K562 (cell line): ENCODE measurements at regions not wholly inside any gene's neighbourhood (a gene's known extent, or its start where the extent isn't known, plus 50 kb on each side); places are given as distances from the start of the nearest gene placed in this dataset.

Experiments used
- ATAC-seq: fragments of 200-7000 bp; cut with Tn5 transposase; 3 replicates; pipeline ENCODE4 v1.9.1; 2020; ENCODE audit warnings: moderate library complexity
- BruUV-seq: library from RNA; stranded (reverse); fragments of 400-500 nt; replicated peaks from 2 replicates; lab custom pipeline; 2021; lab: Mats Ljungman, UMichigan
- CTCF ChIA-PET: fragments of 300-600 bp; formaldehyde crosslinking; extraction: SDS; loops from one replicate; lab custom pipeline; 2021; ENCODE audit warnings: low intra/inter-chr PET ratio; lab: Yijun Ruan, JAX
- POLR2A ChIA-PET: fragments of 300-600, 350-650 bp; sonication (Branson Sonifier 250); formaldehyde crosslinking; extraction: SDS; loops from one replicate; lab custom pipeline; 2021; ENCODE audit warnings: antibody characterized with exemption, inconsistent platforms; lab: Yijun Ruan, JAX
- DNase-seq, 4 experiments: peaks; one replicate each; pipeline versions ENCODE4 v3.0.0 to v3.0.0-alpha.2; 2011 to 2018; ENCODE audit warnings: low spot score in 3 of 4, mixed read lengths in 3 of 4; ENCODE audit errors: extremely low read depth in 1 of 4
- FAIRE-seq: peaks from 2 replicates; lab custom pipeline; 2011; peaks lifted over from hg19 to GRCh38; lab: Jason Lieb, UNC
- H2AFZ ChIP-seq: 2 replicates; pipeline ENCODE4 v1.6.0; 2011; ENCODE audit warnings: low read depth, low read length, control low read depth, inconsistent platforms
- H3K27ac ChIP-seq: fragments of 200-600 bp; 3 replicates; pipeline ENCODE4 v1.8.0; 2011; ENCODE audit warnings: low read depth, mild to moderate bottlenecking, control low read depth, inconsistent platforms, low read length, moderate library complexity, mixed read lengths; ENCODE audit errors: extremely low read depth
- H3K27me3 ChIP-seq, 2 experiments: fragments of 300-600 bp in 1 of 2; 2 replicates in 1 of 2; 3 replicates in 1 of 2; pipeline versions ENCODE4 v1.6.0 to v1.8.0; 2011; ENCODE audit warnings: inconsistent platforms in 2 of 2, low read length in 2 of 2, mild to moderate bottlenecking in 1 of 2, mixed read lengths in 1 of 2, moderate library complexity in 1 of 2; ENCODE audit not compliant: control insufficient read depth in 2 of 2, insufficient read depth in 2 of 2
- H3K36me3 ChIP-seq: fragments of 300-600 bp; 3 replicates; pipeline ENCODE4 v1.8.0; 2011; ENCODE audit warnings: mild to moderate bottlenecking, low read length, inconsistent platforms; ENCODE audit not compliant: control insufficient read depth, insufficient read depth
- H3K4me1 ChIP-seq, 2 experiments: fragments of 200-600 bp in 1 of 2; replicated peaks in 1 of 2; 2 replicates in 1 of 2; 3 replicates in 1 of 2; pipeline versions ENCODE4 v1.5.1 to v1.8.0; 2011; ENCODE audit warnings: inconsistent platforms in 2 of 2, low read length in 2 of 2, mild to moderate bottlenecking in 1 of 2, mixed read lengths in 1 of 2, moderate library complexity in 1 of 2; ENCODE audit not compliant: control insufficient read depth in 2 of 2, insufficient read depth in 2 of 2
- H3K4me2 ChIP-seq: 2 replicates; pipeline ENCODE4 v1.6.1; 2011; ENCODE audit warnings: low read length, control low read depth, inconsistent platforms, mixed read lengths; ENCODE audit not compliant: insufficient read depth
- H3K4me3 ChIP-seq: fragments of 200-600 bp; sonication (generic), shearing (Covaris generic); 2 replicates; pipeline ENCODE4 v1.5.1; 2016; ENCODE audit warnings: control low read depth, inconsistent platforms
- H3K79me2 ChIP-seq: fragments of 200-600 bp; 3 replicates; pipeline ENCODE4 v1.8.0; 2011; ENCODE audit warnings: low read length, inconsistent platforms; ENCODE audit not compliant: control insufficient read depth, insufficient read depth
- H3K9ac ChIP-seq, 2 experiments: 2 replicates each; pipeline versions ENCODE4 v1.6.0 to v1.6.1; 2011; ENCODE audit warnings: low read depth in 2 of 2, low read length in 2 of 2, control low read depth in 1 of 2, inconsistent platforms in 1 of 2, mild to moderate bottlenecking in 1 of 2, mixed read lengths in 1 of 2; ENCODE audit not compliant: insufficient read depth in 1 of 2
- H3K9me1 ChIP-seq: one replicate; pipeline ENCODE4 v1.6.0; 2011; ENCODE audit warnings: inconsistent platforms, mild to moderate bottlenecking, low read length, moderate library complexity; ENCODE audit not compliant: control insufficient read depth, insufficient read depth
- H3K9me3 ChIP-seq: replicated peaks from 2 replicates; pipeline ENCODE4 v1.5.1; 2011; ENCODE audit warnings: low read depth, low read length, inconsistent platforms; ENCODE audit not compliant: control insufficient read depth, insufficient read depth
- H4K20me1 ChIP-seq: replicated peaks from 2 replicates; pipeline ENCODE4 v1.6.1; 2011; ENCODE audit warnings: low read length, inconsistent platforms, mixed read lengths; ENCODE audit not compliant: control insufficient read depth, insufficient read depth
- ARID2 ChIP-seq: fragments of 450-650 bp; IDR thresholded peaks from 2 replicates; pipeline ENCODE4 v1.6.1; 2017; ENCODE audit warnings: antibody characterized with exemption, mild to moderate bottlenecking
- ATF7 ChIP-seq: fragments of 450-650 bp; IDR thresholded peaks from 2 replicates; pipeline ENCODE4 v1.7.1; 2014; ENCODE audit warnings: mild to moderate bottlenecking, moderate library complexity
- C11orf30 ChIP-seq: fragments of 450-650 bp; IDR thresholded peaks from 2 replicates; pipeline ENCODE4 v1.6.1; 2016; ENCODE audit warnings: low read depth, mild to moderate bottlenecking
- ILF3 ChIP-seq: fragments of 450-650 bp; IDR thresholded peaks from 2 replicates; pipeline ENCODE4 v1.6.1; 2018; ENCODE audit warnings: antibody characterized with exemption, mild to moderate bottlenecking, moderate library complexity, borderline replicate concordance
- KLF6 ChIP-seq: fragments of 250-450 bp; sonication (Bioruptor Pico); IDR thresholded peaks from 2 replicates; pipeline ENCODE4 v1.4.0; 2020; ENCODE audit warnings: mild to moderate bottlenecking, moderate library complexity, borderline replicate concordance
- NFYB ChIP-seq: IDR thresholded peaks from 2 replicates; pipeline ENCODE4 v1.6.1; 2011; ENCODE audit warnings: mild to moderate bottlenecking, moderate library complexity; ENCODE audit not compliant: insufficient read length; ENCODE audit errors: extremely low read depth
- ZSCAN32 ChIP-seq: fragments of 450-650 bp; formaldehyde crosslinking; IDR thresholded peaks from 2 replicates; pipeline ENCODE4 v1.4.0; 2020; ENCODE audit warnings: mild to moderate bottlenecking, moderate library complexity
- WGBS: fragments of 100-300 bp; shearing (Covaris generic); methylation state at CpG from one replicate; pipeline ENCODE4 v1.1.6; 2016; ENCODE audit warnings: low coverage, mixed read lengths; ENCODE audit not compliant: insufficient coverage; ENCODE audit errors: missing lambda C conversion rate; 5-methylcytosine and 5-hydroxymethylcytosine counted together
- in situ Hi-C: fragments of 300-500 bp; cut with MboI; formaldehyde crosslinking; loops from 4 replicates; pipeline ENCODE4 v1.15.0; 2018; ENCODE audit warnings: inconsistent platforms, mixed read lengths
- intact Hi-C: fragments of 100-400 bp; cut with micrococcal nuclease; formaldehyde crosslinking; loops from 2 replicates; pipeline ENCODE4 v1.14.2; 2022
- TF ChIP-seq, protein P1 (sequence below): fragments of 450-650 bp; IDR thresholded peaks from 2 replicates; pipeline ENCODE4 v1.6.1; 2016; ENCODE audit warnings: antibody characterized with exemption
- TF ChIP-seq, protein P2 (sequence below): fragments of 450-650 bp; IDR thresholded peaks from 2 replicates; pipeline ENCODE4 v1.6.1; 2016; ENCODE audit warnings: low read depth
- TF ChIP-seq, protein P3 (sequence below): fragments of 450-650 bp; conservative IDR thresholded peaks from 2 replicates; pipeline ENCODE4 v1.6.1; 2016; ENCODE audit warnings: missing genetic modification characterization, low read depth, mild to moderate bottlenecking, control low read depth, missing compliant biosample characterization

DNA sequence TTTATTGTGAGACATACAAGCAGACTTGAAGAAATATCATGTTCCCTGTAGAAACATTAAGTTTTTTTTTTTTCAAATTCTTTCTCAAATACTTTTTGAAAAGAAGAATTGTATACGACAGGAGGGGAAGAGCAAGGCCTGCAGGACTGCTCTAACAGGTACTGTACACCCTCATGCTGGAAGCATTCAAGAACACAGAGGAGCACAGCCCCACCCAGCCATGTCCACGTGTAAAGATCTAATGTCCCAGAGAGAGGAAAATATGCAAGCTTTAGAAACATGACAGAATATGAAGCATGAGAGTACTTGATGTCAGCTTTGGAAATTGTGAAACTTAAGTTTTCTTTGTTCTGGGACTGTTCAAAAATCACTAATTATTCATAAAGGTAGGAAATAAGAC lies 191.6 kb downstream of the TTC32 start:
- no peak overlapping the region for H3K4me3 ChIP-seq
- BruUV-seq = no TSS peak
- in situ Hi-C loops = no loop called here
- no peak overlapping the region for H3K9ac ChIP-seq
- no peaks in the 10 kb centered on the region for H3K36me3 ChIP-seq
- no peak for ATAC-seq
- ChIA-PET POLR2A (no interaction called here), CTCF (no interaction called here)
- no peaks in the 10 kb centered on the region for H3K9me1 ChIP-seq
- no peak overlapping the region for H3K27ac ChIP-seq
- WGBS = 0% methylated on average over 2 of the region's 2 CpGs
- DNase-seq = no peak
- no peak for FAIRE-seq
- H4K20me1 ChIP-seq = no peaks in the 10 kb centered on the region; the same call in 1 of the 2 replicates
- H2AFZ ChIP-seq = no peak overlapping the region
- intact Hi-C loops = no loop called here
- no peak overlapping the region for H3K4me2 ChIP-seq
- H3K27me3 ChIP-seq = peaks cover 0 to 15% of the 10 kb centered on the region in 2 experiments; a peak in 1 of 5 replicates
- H3K4me1 ChIP-seq = no peaks in the 10 kb centered on the region
- no peaks in the 10 kb centered on the region for H3K9me3 ChIP-seq
- no peaks in the 10 kb centered on the region for H3K79me2 ChIP-seq
- TF ChIP-seq, protein P1, sequence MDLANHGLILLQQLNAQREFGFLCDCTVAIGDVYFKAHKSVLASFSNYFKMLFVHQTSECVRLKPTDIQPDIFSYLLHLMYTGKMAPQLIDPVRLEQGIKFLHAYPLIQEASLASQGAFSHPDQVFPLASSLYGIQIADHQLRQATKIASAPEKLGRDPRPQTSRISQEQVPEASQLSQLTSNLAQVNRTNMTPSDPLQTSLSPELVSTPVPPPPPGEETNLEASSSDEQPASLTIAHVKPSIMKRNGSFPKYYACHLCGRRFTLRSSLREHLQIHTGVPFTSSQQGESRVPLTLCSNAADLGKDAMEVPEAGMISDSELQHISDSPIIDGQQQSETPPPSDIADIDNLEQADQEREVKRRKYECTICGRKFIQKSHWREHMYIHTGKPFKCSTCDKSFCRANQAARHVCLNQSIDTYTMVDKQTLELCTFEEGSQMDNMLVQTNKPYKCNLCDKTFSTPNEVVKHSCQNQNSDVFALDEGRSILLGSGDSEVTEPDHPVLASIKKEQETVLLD = no peak
- no peak for TF ChIP-seq ZSCAN32 (CRISPR knock-in tag)
- TF ChIP-seq, protein P2, sequence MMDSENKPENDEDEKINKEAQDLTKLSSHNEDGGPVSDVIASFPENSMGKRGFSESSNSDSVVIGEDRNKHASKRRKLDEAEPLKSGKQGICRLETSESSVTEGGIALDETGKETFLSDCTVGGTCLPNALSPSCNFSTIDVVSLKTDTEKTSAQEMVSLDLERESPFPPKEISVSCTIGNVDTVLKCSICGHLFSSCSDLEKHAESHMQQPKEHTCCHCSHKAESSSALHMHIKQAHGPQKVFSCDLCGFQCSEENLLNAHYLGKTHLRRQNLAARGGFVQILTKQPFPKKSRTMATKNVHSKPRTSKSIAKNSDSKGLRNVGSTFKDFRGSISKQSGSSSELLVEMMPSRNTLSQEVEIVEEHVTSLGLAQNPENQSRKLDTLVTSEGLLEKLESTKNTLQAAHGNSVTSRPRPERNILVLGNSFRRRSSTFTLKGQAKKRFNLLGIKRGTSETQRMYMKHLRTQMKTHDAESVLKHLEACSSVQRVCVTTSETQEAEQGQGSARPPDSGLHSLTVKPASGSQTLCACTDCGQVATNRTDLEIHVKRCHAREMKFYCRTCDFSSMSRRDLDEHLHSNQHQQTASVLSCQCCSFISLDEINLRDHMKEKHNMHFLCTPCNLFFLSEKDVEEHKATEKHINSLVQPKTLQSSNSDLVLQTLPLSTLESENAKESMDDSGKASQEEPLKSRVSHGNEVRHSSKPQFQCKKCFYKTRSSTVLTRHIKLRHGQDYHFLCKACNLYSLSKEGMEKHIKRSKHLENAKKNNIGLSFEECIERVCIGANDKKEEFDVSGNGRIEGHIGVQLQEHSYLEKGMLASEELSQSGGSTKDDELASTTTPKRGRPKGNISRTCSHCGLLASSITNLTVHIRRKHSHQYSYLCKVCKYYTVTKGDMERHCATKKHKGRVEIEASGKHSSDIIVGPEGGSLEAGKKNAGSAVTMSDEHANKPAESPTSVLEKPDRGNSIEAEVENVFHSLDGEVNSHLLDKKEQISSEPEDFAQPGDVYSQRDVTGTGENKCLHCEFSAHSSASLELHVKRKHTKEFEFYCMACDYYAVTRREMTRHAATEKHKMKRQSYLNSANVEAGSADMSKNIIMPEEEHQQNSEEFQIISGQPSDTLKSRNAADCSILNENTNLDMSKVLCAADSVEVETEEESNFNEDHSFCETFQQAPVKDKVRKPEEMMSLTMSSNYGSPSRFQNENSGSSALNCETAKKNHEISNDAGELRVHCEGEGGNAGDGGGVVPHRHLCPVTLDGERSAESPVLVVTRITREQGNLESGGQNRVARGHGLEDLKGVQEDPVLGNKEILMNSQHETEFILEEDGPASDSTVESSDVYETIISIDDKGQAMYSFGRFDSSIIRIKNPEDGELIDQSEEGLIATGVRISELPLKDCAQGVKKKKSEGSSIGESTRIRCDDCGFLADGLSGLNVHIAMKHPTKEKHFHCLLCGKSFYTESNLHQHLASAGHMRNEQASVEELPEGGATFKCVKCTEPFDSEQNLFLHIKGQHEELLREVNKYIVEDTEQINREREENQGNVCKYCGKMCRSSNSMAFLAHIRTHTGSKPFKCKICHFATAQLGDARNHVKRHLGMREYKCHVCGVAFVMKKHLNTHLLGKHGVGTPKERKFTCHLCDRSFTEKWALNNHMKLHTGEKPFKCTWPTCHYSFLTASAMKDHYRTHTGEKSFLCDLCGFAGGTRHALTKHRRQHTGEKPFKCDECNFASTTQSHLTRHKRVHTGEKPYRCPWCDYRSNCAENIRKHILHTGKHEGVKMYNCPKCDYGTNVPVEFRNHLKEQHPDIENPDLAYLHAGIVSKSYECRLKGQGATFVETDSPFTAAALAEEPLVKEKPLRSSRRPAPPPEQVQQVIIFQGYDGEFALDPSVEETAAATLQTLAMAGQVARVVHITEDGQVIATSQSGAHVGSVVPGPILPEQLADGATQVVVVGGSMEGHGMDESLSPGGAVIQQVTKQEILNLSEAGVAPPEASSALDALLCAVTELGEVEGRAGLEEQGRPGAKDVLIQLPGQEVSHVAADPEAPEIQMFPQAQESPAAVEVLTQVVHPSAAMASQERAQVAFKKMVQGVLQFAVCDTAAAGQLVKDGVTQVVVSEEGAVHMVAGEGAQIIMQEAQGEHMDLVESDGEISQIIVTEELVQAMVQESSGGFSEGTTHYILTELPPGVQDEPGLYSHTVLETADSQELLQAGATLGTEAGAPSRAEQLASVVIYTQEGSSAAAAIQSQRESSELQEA = no peak
- no peak for TF ChIP-seq ARID2
- TF ChIP-seq ILF3 = no peak
- TF ChIP-seq ATF7 = no peak
- no peak for TF ChIP-seq C11orf30
- TF ChIP-seq KLF6 (CRISPR knock-in tag) = no peak
- TF ChIP-seq, protein P3, sequence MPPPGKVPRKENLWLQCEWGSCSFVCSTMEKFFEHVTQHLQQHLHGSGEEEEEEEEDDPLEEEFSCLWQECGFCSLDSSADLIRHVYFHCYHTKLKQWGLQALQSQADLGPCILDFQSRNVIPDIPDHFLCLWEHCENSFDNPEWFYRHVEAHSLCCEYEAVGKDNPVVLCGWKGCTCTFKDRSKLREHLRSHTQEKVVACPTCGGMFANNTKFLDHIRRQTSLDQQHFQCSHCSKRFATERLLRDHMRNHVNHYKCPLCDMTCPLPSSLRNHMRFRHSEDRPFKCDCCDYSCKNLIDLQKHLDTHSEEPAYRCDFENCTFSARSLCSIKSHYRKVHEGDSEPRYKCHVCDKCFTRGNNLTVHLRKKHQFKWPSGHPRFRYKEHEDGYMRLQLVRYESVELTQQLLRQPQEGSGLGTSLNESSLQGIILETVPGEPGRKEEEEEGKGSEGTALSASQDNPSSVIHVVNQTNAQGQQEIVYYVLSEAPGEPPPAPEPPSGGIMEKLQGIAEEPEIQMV (tag) = no peak
- TF ChIP-seq NFYB = no peak
